HepG2 (cell line): ENCODE measurements at regions not wholly inside any gene's neighbourhood (a gene's known extent, or its start where the extent isn't known, plus 50 kb on each side); places are given as distances from the start of the nearest gene placed in this dataset.

Experiments
- NKX3-1 ChIP-seq: sonication (generic); formaldehyde crosslinking; IDR thresholded peaks from 2 replicates; pipeline ENCODE4 v1.5.0; 2020; ENCODE audit warnings: missing genetic modification reagents
- ZBTB42 ChIP-seq: sonication (generic); formaldehyde crosslinking; IDR thresholded peaks from 2 replicates; pipeline ENCODE4 v1.5.0; 2020; ENCODE audit warnings: mild to moderate bottlenecking, missing genetic modification reagents
- ZNF598 ChIP-seq: sonication (generic); formaldehyde crosslinking; IDR thresholded peaks from 2 replicates; pipeline ENCODE4 v1.5.1; 2020; ENCODE audit warnings: mild to moderate bottlenecking, missing genetic modification reagents, borderline replicate concordance
- TF ChIP-seq, protein P1 (sequence below): sonication (generic); formaldehyde crosslinking; IDR thresholded peaks from 2 replicates; pipeline ENCODE4 v1.8.1; 2022; ENCODE audit warnings: mild to moderate bottlenecking, missing genetic modification reagents
- TF ChIP-seq, protein P2 (sequence below): IDR thresholded peaks from 2 replicates; pipeline ENCODE4 v1.4.0; 2020; ENCODE audit warnings: mild to moderate bottlenecking, missing genetic modification reagents
- TF ChIP-seq, protein P3 (sequence below): sonication (generic); formaldehyde crosslinking; IDR thresholded peaks from 2 replicates; pipeline ENCODE4 v1.8.1; 2023; ENCODE audit warnings: mild to moderate bottlenecking, missing genetic modification reagents
- TF ChIP-seq, protein P4 (sequence below): sonication (generic); formaldehyde crosslinking; IDR thresholded peaks from 2 replicates; pipeline ENCODE4 v1.8.0; 2022; ENCODE audit warnings: missing genetic modification reagents, mild to moderate bottlenecking, borderline replicate concordance
- TF ChIP-seq, protein P5 (sequence below): sonication (generic); formaldehyde crosslinking; IDR thresholded peaks from 2 replicates; pipeline ENCODE4 v1.4.0; 2020; ENCODE audit warnings: missing genetic modification reagents, borderline replicate concordance
- TF ChIP-seq, protein P6 (sequence below): sonication (generic); formaldehyde crosslinking; conservative IDR thresholded peaks from 2 replicates; pipeline ENCODE4 v1.4.0; 2020; ENCODE audit warnings: missing genetic modification reagents

DNA sequence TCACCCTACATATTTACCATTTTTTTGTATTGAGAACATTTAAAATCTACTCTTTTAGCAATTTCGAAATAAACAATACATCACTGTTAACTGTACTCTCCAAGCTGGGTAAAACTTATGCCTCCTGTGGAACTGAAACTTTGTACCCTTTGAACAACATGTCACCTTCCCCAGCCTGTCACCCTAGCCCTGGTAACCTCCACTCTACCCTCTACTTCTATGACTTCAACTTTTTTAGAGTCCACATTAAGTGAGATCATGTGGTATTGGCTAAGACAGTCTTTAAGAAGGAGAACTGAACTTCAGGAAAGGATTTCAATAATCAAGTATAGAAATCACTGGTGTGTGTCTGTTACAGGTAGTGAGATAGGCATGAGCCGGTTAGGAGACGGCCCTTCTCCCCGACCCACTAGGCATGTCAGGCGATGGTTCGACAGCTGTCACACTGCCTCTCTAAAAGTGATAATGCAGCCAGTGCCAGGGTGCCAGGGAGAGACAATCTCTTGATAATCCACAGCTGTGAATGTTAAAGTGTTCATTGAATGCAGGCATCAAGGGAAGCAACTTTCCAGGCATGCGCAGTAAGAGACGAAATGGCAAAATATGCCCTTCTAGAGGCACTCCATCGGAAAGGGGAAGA is 74.6 kb upstream of the RNF152 start (continued):
- TF ChIP-seq, protein P1, sequence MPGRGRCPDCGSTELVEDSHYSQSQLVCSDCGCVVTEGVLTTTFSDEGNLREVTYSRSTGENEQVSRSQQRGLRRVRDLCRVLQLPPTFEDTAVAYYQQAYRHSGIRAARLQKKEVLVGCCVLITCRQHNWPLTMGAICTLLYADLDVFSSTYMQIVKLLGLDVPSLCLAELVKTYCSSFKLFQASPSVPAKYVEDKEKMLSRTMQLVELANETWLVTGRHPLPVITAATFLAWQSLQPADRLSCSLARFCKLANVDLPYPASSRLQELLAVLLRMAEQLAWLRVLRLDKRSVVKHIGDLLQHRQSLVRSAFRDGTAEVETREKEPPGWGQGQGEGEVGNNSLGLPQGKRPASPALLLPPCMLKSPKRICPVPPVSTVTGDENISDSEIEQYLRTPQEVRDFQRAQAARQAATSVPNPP, result no peak
- TF ChIP-seq NKX3-1 (CRISPR knock-in tag) (no peak), ZBTB42 (CRISPR knock-in tag) (no peak), ZNF598 (CRISPR knock-in tag) (no peak)
- TF ChIP-seq, protein P2, sequence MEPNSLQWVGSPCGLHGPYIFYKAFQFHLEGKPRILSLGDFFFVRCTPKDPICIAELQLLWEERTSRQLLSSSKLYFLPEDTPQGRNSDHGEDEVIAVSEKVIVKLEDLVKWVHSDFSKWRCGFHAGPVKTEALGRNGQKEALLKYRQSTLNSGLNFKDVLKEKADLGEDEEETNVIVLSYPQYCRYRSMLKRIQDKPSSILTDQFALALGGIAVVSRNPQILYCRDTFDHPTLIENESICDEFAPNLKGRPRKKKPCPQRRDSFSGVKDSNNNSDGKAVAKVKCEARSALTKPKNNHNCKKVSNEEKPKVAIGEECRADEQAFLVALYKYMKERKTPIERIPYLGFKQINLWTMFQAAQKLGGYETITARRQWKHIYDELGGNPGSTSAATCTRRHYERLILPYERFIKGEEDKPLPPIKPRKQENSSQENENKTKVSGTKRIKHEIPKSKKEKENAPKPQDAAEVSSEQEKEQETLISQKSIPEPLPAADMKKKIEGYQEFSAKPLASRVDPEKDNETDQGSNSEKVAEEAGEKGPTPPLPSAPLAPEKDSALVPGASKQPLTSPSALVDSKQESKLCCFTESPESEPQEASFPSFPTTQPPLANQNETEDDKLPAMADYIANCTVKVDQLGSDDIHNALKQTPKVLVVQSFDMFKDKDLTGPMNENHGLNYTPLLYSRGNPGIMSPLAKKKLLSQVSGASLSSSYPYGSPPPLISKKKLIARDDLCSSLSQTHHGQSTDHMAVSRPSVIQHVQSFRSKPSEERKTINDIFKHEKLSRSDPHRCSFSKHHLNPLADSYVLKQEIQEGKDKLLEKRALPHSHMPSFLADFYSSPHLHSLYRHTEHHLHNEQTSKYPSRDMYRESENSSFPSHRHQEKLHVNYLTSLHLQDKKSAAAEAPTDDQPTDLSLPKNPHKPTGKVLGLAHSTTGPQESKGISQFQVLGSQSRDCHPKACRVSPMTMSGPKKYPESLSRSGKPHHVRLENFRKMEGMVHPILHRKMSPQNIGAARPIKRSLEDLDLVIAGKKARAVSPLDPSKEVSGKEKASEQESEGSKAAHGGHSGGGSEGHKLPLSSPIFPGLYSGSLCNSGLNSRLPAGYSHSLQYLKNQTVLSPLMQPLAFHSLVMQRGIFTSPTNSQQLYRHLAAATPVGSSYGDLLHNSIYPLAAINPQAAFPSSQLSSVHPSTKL (CRISPR knock-in tag), result no peak
- TF ChIP-seq, protein P3, sequence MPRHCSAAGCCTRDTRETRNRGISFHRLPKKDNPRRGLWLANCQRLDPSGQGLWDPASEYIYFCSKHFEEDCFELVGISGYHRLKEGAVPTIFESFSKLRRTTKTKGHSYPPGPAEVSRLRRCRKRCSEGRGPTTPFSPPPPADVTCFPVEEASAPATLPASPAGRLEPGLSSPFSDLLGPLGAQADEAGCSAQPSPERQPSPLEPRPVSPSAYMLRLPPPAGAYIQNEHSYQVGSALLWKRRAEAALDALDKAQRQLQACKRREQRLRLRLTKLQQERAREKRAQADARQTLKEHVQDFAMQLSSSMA, result no peak
- TF ChIP-seq, protein P4, sequence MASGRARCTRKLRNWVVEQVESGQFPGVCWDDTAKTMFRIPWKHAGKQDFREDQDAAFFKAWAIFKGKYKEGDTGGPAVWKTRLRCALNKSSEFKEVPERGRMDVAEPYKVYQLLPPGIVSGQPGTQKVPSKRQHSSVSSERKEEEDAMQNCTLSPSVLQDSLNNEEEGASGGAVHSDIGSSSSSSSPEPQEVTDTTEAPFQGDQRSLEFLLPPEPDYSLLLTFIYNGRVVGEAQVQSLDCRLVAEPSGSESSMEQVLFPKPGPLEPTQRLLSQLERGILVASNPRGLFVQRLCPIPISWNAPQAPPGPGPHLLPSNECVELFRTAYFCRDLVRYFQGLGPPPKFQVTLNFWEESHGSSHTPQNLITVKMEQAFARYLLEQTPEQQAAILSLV, result no peak
- TF ChIP-seq, protein P5, sequence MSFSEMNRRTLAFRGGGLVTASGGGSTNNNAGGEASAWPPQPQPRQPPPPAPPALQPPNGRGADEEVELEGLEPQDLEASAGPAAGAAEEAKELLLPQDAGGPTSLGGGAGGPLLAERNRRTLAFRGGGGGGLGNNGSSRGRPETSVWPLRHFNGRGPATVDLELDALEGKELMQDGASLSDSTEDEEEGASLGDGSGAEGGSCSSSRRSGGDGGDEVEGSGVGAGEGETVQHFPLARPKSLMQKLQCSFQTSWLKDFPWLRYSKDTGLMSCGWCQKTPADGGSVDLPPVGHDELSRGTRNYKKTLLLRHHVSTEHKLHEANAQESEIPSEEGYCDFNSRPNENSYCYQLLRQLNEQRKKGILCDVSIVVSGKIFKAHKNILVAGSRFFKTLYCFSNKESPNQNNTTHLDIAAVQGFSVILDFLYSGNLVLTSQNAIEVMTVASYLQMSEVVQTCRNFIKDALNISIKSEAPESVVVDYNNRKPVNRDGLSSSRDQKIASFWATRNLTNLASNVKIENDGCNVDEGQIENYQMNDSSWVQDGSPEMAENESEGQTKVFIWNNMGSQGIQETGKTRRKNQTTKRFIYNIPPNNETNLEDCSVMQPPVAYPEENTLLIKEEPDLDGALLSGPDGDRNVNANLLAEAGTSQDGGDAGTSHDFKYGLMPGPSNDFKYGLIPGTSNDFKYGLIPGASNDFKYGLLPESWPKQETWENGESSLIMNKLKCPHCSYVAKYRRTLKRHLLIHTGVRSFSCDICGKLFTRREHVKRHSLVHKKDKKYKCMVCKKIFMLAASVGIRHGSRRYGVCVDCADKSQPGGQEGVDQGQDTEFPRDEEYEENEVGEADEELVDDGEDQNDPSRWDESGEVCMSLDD (CRISPR knock-in tag), result no peak
- TF ChIP-seq, protein P6, sequence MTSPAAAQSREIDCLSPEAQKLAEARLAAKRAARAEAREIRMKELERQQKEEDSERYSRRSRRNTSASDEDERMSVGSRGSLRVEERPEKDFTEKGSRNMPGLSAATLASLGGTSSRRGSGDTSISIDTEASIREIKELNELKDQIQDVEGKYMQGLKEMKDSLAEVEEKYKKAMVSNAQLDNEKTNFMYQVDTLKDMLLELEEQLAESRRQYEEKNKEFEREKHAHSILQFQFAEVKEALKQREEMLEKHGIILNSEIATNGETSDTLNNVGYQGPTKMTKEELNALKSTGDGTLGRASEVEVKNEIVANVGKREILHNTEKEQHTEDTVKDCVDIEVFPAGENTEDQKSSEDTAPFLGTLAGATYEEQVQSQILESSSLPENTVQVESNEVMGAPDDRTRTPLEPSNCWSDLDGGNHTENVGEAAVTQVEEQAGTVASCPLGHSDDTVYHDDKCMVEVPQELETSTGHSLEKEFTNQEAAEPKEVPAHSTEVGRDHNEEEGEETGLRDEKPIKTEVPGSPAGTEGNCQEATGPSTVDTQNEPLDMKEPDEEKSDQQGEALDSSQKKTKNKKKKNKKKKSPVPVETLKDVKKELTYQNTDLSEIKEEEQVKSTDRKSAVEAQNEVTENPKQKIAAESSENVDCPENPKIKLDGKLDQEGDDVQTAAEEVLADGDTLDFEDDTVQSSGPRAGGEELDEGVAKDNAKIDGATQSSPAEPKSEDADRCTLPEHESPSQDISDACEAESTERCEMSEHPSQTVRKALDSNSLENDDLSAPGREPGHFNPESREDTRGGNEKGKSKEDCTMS, result no peak
- TF ChIP-seq, all 625 proteins: peak for 0
